Stimulated activated CD4-positive, alpha-beta T cell treated with anti-CD3 and anti-CD28 coated beads, Interleukin-1b, Interleukin-23, amount 100 ng/mL, for 1 hour (primary cell): ENCODE measurements at regions not wholly inside any gene's neighbourhood (a gene's known extent, or its start where the extent isn't known, plus 50 kb on each side); places are given as distances from the start of the nearest gene placed in this dataset.

ENCODE experiments used
- DNase-seq, 2 donors: peaks; one replicate each; pipeline ENCODE4 v3.0.0-alpha.2; 2020; ENCODE audit warnings: low read depth in 2 of 2

DNA sequence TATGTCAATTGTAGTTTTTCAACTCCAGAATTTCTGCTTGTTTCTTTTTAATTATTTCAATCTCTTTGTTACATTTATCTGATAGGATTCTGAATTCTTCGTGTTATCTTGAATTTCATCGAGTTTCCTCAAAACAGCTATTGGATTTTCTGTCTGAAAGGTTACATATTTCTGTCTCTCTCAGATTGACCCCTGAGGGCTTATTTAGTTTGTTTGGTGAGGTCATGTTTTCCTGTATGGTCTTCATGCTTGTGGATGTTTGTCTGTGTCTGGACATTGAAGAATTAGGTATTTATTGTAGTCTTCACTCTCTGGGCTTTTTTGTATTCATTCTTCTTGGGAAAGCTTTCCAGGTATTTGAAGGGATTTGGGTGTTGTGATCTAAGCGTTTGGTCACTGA lies 85.6 kb downstream of the SNAPC1 start:
- DNase-seq = no peak

DNA sequence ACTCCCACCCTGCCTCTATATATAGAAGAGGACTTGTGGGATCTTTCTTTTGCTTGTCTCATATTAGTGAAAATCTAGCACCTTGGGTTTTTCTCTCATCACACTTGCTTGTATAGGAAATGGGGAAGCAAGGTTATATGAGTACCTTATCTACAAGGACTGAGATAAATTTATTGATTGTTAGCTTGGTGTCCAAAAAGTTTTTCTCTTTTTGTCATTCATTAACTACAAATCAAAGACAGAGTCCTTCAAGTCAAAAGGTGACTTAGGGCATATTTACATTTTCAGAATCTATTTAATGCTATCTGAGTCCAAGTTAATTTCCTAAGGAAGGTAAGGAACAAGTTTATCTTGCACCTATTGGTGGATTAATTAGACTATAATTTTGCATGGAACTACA lies 92.7 kb downstream of the SNAPC1 start:
- DNase-seq = no peak

DNA sequence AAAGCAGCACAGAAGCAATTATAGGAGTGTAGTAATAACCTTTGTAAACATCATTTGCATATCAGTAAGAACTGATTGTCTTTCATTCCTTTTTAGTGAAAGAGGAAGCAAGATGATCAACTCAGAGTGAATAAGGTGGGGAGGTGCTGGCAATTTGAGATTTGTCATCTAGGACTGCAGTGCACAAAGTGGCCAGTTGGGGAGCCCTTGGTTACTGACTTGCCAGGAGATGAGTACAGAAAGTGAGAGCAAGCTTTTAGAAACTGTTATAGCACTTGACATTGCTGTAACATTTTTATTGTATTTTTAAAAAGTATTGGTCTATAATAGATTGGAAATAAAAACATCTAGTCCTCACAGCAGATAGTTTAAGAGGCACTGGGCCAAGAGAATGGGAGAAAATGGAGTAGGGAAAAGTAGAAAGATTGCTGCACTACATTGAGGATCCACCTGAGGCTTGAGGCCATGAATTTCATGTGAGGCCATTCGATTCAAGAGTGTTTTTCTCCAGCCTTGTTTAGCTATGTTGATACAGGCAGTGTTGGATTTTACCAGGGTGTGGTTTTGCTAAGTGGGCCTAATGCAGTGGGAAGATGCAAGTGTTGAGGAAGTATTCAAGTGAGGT lies 98.2 kb downstream of the SNAPC1 start:
- peak in 1 of 2 donors; percentile 61 for DNase-seq

DNA sequence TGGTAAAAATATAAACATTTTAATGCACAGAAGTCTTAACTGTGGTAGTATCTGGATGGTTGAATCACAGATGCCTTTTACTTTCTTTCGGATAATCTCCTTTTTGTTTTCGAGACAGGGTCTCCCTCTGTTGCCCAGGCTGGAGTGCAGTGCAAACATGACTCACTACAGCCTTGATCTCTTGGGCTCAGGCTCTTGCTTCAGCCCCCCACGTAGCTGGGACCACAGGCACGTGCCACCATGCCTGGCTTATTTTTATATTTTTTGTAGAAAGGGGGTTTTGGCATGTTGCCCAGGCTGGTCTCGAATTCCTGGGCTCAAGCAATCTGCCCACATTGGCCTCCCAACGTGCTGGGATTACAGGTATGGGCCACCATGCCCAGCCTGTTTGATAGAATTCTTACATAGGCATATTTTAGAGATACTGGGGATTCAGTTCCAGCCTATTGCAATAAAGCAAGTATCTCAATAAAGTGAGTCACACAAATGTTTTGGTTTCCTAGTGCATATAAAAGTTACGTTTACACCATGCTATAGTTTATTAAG lies 99.2 kb downstream of the SNAPC1 start:
- DNase-seq = no peak

DNA sequence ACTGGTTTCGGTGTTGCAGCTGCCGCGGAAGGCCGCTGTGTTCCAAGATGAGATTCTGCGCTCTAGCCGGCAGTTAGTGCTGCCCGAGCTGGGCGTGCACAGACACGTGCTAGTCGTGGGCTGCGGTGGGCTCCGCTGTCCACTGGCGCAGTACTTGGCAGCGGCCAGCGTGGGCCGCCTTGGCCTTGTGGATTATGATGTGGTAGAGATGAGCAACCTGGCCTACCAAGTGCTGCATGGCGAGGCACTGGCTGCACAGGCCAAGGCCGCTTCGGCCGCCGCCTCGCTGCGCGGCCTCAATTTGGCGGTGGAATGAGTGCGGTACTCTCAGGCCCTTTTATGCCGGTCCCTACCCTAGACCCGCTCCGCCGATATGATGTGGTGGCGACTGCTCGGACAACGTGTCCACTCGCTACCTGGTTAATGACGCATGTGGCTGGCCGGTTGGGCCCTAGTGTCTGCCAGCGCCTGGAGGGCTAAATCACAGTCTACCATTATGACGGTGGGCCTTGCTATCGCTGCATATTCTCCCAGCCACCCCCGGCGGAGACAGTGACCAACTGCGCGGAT lies 102.2 kb downstream of the SNAPC1 start:
- DNase-seq = no peak

DNA sequence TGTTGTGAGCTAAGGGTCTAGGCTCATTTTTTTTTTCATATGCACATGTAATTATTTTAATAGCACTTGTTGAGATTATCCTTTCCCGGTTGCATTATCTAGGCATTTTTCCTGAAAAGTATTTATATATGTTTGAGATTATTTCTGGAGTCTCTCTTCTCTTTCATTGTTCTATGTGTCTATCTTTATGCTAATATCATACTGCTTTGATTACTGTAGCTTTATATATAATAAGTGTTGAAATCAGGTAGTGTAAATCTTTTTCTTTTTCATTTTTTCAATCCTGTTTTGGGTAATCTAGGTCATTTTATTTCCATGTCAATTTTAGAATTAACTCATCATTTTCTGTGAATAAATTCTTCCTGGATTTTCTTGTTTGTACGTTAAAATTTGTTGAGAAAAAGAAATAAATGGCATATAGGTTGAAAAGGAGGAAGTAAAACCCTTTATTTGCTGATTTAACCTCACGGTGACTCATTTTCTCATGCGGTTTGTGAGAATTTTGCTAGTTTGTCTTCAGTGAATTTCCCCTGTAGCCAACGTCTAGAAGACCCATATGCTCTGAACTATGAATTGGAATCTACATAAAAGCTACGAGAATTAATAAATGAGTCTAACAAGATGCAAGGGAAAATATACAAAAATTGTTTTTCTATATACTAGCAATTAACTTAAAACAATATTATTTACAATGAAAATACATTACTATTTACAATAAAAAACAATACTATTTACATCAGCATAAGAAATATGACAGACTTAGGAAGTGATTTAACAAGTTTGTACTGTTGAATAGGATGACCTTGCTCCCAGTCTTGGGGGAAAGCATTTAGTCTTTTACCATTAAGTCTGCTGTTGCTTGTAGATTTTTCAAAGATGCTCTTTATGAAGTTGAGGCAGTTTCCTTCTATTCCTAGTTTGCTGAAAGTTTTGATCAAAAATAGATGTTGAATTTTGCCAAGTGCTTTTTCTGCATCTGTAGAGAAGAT lies 105.0 kb downstream of the SNAPC1 start:
- no peak for DNase-seq

DNA sequence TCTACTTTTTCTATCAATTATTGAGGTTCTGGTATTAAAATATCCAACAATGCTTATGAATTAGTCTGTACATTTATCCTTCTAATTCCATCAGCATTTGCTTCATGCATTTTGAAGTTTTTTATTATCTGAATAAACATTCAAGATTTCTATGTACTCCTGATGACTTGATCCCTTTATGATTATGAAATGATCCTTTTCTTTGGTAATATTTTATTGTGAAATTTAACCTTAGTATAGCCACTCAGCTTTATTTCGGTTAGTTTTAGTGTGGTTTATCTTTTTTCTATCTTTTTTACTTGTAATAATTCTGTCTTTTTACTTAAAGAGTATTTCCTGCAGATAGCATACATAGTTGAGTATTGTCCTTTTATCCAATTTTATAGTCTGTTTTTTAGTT lies 106.6 kb downstream of the SNAPC1 start:
- DNase-seq = no peak

DNA sequence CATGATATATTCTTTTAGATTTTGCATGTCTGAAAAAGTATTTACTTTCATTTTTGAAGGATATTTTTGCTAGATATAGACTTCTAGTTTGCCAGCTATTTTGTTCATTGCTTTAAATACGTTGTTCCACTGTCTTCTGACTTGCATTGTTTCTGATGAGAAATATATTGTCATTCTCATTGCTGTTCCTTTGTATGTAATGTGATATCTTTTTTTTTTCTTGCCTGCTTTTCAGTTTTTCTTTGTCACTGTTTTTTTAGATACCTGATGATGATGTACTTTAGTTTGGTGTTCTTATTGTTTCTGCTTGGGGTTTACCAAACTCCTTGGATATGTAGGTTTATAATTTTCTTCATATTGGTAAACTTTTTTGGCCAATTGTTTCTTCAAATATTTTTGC lies 107.9 kb downstream of the SNAPC1 start:
- no peak for DNase-seq

DNA sequence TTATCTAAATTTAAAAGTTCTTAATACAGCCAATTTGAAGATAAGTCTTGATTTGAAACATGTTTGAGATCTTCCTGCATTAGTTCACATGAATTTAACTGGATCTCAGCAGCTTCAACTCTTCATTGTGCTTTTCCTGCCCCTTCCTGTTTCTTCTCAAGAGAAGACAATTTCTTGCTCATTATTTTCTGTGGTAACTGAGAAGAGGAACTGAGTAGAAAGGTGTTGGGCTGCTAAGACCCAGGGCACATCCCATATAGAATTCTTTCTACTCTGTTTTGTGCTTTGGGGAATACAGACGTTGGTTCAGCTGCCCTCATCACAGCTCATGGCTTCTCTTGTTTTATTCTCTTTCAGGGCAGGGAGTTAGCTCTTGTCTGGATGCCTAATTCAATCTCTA lies 110.2 kb downstream of the SNAPC1 start:
- no peak for DNase-seq

DNA sequence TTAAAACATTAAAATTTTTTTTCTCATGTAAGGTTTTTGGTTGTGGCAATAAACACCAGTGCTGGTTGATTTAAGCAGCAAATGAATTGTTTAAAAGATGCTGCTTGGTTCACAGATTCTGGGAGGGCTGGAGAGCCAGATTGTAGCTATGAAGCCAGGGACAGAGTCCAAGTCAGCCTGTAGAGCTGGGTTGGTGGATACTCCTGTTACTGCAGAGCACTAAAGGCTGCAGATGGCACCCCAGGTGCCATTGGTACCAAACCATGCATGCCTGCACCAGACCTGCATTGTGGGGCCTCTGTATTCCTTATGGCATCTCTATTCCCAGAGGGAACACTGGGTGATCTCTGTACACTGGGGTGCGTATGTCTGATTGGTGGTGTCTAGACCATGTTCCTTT lies 113.3 kb downstream of the SNAPC1 start:
- DNase-seq = no peak

DNA sequence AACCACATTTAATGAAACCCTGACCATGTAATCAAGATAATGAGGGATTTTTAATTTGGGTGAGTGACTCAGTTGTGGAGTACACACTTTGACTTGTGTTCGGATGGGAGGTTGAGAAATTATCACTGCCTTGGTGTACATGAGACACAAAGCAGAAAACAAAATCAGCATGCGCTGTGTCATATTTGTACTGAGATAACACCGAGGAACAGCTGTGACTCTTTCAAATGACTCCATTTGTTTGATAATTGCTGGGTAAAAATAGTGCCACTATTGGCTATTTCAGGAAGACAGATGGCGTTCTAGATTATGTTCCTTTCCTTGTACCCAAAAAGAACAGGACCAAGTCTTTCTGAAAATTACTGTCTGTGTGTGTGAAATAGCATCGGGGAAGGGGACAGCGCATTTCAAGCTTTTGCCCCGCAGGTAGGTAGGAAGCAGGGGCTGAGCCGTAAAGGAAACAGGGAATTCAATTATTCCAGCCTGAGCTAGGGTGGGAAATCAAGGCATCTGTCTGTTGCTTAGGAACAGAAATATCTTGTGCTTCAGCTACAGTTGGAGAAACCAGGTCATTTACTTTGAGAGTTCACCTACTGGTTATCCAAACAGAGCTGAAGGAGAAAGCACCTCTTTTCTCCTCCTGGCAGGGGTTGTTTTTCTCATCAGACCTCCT lies 114.3 kb downstream of the SNAPC1 start:
- no peak for DNase-seq

DNA sequence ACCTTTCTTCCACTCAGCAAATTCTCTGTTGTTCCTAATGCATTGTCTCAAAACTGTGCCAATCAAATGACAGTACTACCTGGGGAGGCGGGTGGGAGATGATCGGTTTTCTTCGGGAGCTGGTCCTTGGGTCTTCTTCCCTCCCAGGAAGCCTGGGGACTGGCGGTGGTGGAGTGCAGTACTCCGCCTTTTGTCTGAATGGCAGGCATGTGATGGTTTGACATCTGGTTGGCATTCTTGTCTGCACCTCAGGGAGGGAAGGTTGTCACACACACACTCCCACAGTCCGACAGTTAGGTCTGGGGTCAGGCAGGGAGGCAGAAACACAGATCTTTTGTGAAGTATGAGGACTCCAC lies 114.8 kb downstream of the SNAPC1 start:
- DNase-seq = no peak

DNA sequence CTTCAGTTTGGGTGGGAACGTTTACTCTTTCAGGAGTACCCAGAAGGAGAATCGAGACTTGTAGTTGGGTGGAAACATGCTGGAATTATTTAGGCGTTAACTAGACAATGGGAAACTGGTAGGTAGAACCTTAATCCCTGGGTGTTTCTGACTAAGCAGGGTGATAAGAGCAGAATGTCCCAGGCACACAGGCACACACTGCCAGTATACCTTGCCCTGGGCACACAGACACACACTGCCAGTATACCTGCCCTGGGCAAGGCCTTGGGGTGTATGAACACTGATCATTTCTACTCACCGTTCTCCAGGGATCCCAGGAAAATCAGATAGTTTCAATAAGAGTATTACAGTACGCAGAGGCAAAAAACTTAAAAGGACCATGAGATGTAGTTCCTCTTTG lies 115.5 kb downstream of the SNAPC1 start:
- DNase-seq = no peak

DNA sequence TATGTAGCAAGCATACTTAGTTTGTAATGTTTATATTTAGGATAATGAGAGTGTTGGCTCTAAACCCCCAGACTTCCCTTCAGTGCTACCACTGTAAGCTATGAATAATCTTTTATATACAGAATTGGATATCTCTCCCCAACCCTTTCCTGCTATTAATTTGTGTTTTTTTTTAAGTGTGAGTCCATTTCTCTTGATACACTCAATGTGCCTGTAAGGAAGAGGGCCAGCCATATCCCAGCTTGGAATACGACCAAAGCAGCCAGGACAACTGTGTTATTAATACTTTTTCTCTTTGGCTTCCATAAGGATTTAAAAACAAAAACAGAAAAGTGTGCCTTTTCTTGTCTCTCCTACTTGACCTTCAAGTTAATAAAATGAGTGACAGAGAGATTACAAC lies 116.7 kb downstream of the SNAPC1 start:
- DNase-seq = no peak

DNA sequence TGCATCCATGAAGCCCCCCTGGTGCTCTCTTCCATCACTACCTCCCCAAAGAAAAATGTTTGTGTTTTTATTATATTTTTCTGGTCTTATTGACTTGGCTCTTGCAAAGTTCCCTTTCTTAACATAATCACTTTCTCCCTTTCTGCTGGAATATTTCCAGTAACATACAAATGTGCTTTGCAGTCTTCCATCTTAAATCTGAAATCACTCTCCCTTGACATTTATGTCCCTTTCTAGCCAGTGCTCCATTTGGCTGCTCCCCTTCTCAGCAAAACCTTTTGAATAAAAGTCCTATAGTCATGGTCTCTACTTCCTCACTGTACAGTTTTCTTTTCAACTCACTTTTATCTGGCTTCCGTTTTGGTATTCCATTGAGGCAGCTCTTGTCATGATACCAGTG lies 118.8 kb downstream of the SNAPC1 start:
- no peak for DNase-seq

DNA sequence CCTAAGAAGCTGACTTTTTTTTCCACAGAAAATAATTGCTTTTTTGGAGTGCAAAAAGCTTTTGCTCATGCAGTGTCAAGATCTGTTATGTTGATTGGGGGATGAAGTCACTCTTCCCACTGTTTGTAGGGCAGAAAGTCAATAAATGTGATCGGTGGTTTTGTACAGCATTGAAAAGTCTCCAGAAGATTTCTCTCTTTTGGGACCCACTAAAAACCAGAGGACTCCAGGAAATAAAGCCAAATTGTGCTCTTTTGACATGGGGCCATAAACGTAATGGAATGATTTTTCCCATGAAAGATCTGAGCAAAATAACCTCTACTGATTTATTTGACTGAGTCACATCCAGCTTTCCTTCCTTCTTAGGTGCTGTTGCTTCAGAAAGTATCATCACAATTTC lies 122.5 kb downstream of the SNAPC1 start:
- DNase-seq = no peak

DNA sequence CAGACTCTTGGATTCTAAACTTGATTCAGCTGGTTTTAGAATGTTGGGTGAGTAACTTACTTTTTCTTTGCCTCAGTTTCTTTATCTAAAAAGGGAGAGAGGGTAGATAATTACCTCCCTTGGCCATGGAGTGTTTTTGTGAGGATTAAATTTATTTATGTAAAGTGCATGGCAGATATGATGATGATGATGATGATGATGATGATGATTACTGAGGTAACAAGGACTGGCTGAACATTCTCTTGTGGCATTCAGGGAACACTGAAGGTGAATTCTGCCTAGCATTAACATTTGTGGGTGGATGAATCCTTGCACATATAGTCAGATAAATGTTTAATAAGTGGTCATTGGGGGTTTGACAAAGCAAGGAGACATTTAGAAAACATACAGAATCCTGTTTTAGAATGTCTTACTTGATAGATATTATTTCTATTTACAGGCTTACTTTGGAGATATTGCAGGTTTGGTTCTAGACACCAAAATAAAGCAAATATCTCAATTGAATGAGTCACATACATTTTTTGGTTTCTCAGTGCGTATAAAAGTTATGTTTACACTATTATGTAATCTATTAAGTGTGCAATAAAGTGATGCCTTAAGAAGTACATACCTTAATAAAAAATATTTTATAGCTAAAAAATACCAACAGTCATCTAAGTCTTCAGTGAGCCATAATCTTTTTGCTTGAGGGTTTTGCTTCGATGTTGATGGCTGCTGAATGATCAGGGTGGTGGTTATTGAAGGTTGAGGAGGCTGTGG lies 123.2 kb downstream of the SNAPC1 start:
- DNase-seq = no peak

DNA sequence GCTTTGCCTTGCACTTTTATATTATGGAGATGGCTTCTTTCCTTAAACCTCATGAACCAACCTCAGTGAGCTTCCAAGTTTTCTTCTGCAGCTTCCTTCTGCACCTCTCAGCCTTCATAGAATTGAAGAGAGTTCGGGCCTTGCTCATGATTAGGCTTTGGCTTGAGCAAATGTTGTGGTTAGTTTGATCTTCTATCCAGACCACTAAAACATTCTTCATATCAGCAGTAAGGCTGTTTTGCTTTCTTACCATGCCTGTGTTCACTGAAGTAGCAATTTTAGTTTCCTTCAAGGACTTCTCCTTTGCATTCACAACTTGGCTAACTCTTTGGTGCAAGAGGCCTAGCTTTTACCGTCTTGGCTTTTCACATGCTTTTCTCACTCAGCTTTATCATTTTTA lies 125.4 kb downstream of the SNAPC1 start:
- no peak for DNase-seq

DNA sequence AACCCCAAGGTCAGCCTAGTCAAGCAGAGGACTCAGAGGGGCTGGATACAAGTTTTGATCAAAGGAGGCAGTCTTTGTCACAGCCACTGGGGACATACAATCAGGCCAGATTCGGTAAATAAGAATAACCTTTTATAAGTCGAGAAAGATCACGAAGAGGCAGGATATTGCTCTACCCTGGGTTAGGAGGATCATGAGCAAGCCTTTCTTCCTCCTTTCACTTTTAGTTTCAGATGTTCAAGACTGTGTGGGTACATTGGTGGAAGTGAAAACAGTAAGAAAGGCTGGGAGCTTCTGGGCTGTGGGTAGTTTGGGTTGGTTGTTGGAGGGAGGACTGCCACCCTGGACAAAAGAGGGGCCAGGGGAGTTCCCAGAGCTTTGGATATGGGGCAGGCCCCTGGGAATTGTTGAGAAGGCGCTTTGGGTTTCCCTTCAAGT lies 127.7 kb downstream of the SNAPC1 start:
- DNase-seq = peak in 1 of 2 donors; percentile 4

DNA sequence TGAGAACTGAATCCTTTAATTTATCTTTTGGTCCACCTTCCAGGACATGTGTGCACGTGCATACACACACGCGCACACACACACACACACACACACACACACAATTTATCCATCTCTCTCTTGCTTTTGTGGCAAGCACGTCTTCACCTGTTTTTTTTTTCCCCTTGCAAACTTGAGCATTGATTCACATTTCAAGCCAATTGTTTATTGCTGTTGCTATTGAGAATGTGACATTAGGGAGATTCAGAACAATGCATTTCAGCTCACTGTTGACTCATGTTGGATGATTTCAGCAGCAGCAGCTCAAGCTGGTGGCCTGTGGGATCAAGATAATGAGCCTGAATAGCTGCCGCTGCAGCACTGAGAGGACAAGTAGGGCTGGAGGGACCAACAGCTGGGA lies 128.9 kb downstream of the SNAPC1 start:
- no peak for DNase-seq

DNA sequence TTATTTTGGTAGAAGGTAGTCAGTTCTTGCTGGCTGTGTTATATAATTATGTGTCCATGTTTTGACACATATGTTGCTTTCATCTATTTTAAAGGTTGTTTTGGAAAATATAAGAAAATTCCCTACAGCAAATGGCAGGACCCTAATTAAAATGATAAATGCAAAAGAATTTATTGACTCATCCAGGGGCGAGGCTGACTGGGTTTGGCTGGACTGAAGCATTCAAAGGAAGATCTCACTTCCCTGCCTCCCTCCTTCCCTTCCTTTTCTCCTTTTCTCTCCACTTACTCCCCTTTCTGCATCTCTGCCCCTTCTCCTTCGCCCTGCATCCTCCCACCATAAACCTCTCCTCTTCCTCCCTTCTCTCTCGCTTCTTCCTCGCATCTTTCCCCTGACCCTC lies 129.6 kb downstream of the SNAPC1 start:
- DNase-seq = no peak
